Astrocyte (in vitro differentiated cells and primary cell): ENCODE measurements at regions not wholly inside any gene's neighbourhood (a gene's known extent, or its start where the extent isn't known, plus 50 kb on each side); places are given as distances from the start of the nearest gene placed in this dataset.

ENCODE experiments used
- DNase-seq: peaks from one replicate; pipeline ENCODE4 v3.0.0-alpha.2; 2010; ENCODE audit warnings: low read depth
- FAIRE-seq: peaks from 2 replicates; lab custom pipeline; 2011; peaks lifted over from hg19 to GRCh38; lab: Jason Lieb, UNC
- H2AFZ ChIP-seq: 2 replicates; pipeline ENCODE4 v1.6.0; 2012; ENCODE audit warnings: low read depth, low read length, inconsistent platforms
- H3K27ac ChIP-seq: 2 replicates; pipeline ENCODE4 v1.5.1; 2011; ENCODE audit warnings: low read depth, low read length, inconsistent platforms
- H3K27me3 ChIP-seq: 2 replicates; pipeline ENCODE4 v1.6.0; 2011; ENCODE audit warnings: low read length, inconsistent platforms; ENCODE audit not compliant: insufficient read depth
- H3K36me3 ChIP-seq: 2 replicates; pipeline ENCODE4 v1.5.1; 2011; ENCODE audit warnings: low read length, inconsistent platforms; ENCODE audit not compliant: insufficient read depth
- H3K4me1 ChIP-seq: 2 replicates; pipeline ENCODE4 v1.5.1; 2011; ENCODE audit warnings: low read length, inconsistent platforms; ENCODE audit not compliant: insufficient read depth
- H3K4me2 ChIP-seq: 2 replicates; pipeline ENCODE4 v1.6.0; 2012; ENCODE audit warnings: low read length, inconsistent platforms
- H3K4me3 ChIP-seq: 2 replicates; pipeline ENCODE4 v1.5.1; 2011; ENCODE audit warnings: low read depth, mild to moderate bottlenecking, low read length, inconsistent platforms; ENCODE audit not compliant: insufficient read depth
- H3K79me2 ChIP-seq: 2 replicates; pipeline ENCODE4 v1.6.0; 2012; ENCODE audit warnings: mild to moderate bottlenecking, low read length, inconsistent platforms; ENCODE audit not compliant: insufficient read depth
- H3K9ac ChIP-seq: 2 replicates; pipeline ENCODE4 v1.6.0; 2012; ENCODE audit warnings: mild to moderate bottlenecking, low read length, inconsistent platforms
- H3K9me3 ChIP-seq: 2 replicates; pipeline ENCODE4 v1.5.1; 2012; ENCODE audit warnings: low read depth, mild to moderate bottlenecking, low read length, inconsistent platforms; ENCODE audit not compliant: insufficient read depth
- H4K20me1 ChIP-seq: 2 replicates; pipeline ENCODE4 v1.6.0; 2012; ENCODE audit warnings: low read length, inconsistent platforms; ENCODE audit not compliant: insufficient read depth
- H3K27ac Mint-ChIP-seq: one replicate; pipeline ENCODE4 v1.8.0; 2021; ENCODE audit warnings: mild to moderate bottlenecking, mixed read lengths; ENCODE audit not compliant: unreplicated experiment
- H3K27me3 Mint-ChIP-seq: one replicate; pipeline ENCODE4 v1.8.0; 2021; ENCODE audit warnings: low read depth, mixed read lengths; ENCODE audit not compliant: unreplicated experiment
- H3K36me3 Mint-ChIP-seq: one replicate; pipeline ENCODE4 v1.8.0; 2021; ENCODE audit warnings: low read depth, mixed read lengths; ENCODE audit not compliant: unreplicated experiment
- H3K4me1 Mint-ChIP-seq: one replicate; pipeline ENCODE4 v1.8.0; 2021; ENCODE audit warnings: low read depth, mixed read lengths; ENCODE audit not compliant: unreplicated experiment
- H3K4me3 Mint-ChIP-seq: one replicate; pipeline ENCODE4 v1.8.0; 2021; ENCODE audit warnings: mild to moderate bottlenecking, moderate library complexity, mixed read lengths; ENCODE audit not compliant: unreplicated experiment
- H3K9me3 Mint-ChIP-seq: one replicate; pipeline ENCODE4 v1.8.0; 2021; ENCODE audit warnings: mild to moderate bottlenecking, mixed read lengths; ENCODE audit not compliant: unreplicated experiment
- EZH2 ChIP-seq: IDR thresholded peaks from 2 replicates; pipeline ENCODE4 v1.6.1; 2012; ENCODE audit warnings: mild to moderate bottlenecking, low read length, inconsistent platforms; ENCODE audit not compliant: insufficient read depth
- TF ChIP-seq, protein P1 (sequence below): IDR thresholded peaks from 2 replicates; pipeline ENCODE4 v1.5.1; 2011; ENCODE audit warnings: low read depth, mild to moderate bottlenecking, inconsistent platforms, low read length, moderate library complexity; ENCODE audit not compliant: insufficient read depth

DNA sequence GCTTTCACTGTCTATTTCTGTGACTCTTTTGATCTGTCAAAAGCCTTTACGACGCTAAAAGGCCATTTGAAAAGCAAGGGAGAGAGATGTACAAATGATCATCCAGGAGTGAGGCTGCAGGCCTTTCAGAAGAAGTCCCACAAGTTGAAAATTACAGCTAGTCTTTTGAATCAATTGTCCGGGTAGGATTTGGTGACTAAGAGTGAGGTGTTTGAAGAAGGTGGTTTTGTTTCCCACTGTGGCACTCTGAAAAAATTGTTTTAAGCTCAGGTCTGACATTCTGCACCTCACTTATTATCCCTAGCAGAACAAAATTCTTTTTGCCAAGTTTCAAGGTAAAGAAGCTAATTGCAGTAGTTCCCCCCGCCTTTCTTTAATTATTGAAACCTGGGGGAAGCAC is 50.8 kb upstream of the TMEM108 start:
- Histone ChIP-seq H2AFZ (no peak overlapping the region), H3K4me1 (no peaks in the 10 kb centered on the region), H3K36me3 (no peaks in the 10 kb centered on the region), H3K9ac (no peak overlapping the region), H3K27ac (no peak overlapping the region), H3K4me3 (no peak overlapping the region), H3K27me3 (no peaks in the 10 kb centered on the region), H3K79me2 (no peaks in the 10 kb centered on the region), H3K9me3 (no peaks in the 10 kb centered on the region), H3K4me2 (no peak overlapping the region), H4K20me1 (no peaks in the 10 kb centered on the region)
- no peak for TF ChIP-seq EZH2
- TF ChIP-seq, protein P1, sequence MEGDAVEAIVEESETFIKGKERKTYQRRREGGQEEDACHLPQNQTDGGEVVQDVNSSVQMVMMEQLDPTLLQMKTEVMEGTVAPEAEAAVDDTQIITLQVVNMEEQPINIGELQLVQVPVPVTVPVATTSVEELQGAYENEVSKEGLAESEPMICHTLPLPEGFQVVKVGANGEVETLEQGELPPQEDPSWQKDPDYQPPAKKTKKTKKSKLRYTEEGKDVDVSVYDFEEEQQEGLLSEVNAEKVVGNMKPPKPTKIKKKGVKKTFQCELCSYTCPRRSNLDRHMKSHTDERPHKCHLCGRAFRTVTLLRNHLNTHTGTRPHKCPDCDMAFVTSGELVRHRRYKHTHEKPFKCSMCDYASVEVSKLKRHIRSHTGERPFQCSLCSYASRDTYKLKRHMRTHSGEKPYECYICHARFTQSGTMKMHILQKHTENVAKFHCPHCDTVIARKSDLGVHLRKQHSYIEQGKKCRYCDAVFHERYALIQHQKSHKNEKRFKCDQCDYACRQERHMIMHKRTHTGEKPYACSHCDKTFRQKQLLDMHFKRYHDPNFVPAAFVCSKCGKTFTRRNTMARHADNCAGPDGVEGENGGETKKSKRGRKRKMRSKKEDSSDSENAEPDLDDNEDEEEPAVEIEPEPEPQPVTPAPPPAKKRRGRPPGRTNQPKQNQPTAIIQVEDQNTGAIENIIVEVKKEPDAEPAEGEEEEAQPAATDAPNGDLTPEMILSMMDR: no peak
- Mint-ChIP-seq H3K27ac (no peak overlapping the region), H3K4me1 (no peaks in the 10 kb centered on the region), H3K4me3 (no peak overlapping the region), H3K27me3 (no peaks in the 10 kb centered on the region), H3K36me3 (no peaks in the 10 kb centered on the region), H3K9me3 (peaks cover 9% of the 10 kb centered on the region)
- DNase-seq (no peak), FAIRE-seq (no peak)

GRCh38 chr3:132984181-132984580 is 54.0 kb upstream of the TMEM108 start:
- DNase-seq (no peak), FAIRE-seq (no peak)
- H3K27me3 Mint-ChIP-seq: no peaks in the 10 kb centered on the region
- peaks cover 12% of the 10 kb centered on the region for H3K9me3 Mint-ChIP-seq
- no peaks in the 10 kb centered on the region for H3K27me3 ChIP-seq
- H3K4me2 ChIP-seq: no peak overlapping the region
- no peak overlapping the region for H3K27ac Mint-ChIP-seq
- no peaks in the 10 kb centered on the region for H3K79me2 ChIP-seq
- no peak overlapping the region for H3K27ac ChIP-seq
- H2AFZ ChIP-seq: no peak overlapping the region
- TF ChIP-seq, protein P1: no peak
- TF ChIP-seq EZH2: no peak
- no peak overlapping the region for H3K4me3 Mint-ChIP-seq
- no peaks in the 10 kb centered on the region for H3K36me3 Mint-ChIP-seq
- H3K4me3 ChIP-seq: no peak overlapping the region
- H3K36me3 ChIP-seq: no peaks in the 10 kb centered on the region
- no peaks in the 10 kb centered on the region for H4K20me1 ChIP-seq
- H3K4me1 ChIP-seq: no peaks in the 10 kb centered on the region
- no peaks in the 10 kb centered on the region for H3K9me3 ChIP-seq
- no peak overlapping the region for H3K9ac ChIP-seq
- H3K4me1 Mint-ChIP-seq: no peaks in the 10 kb centered on the region

GRCh38 chr3:132983143-132983770 is 54.9 kb upstream of the TMEM108 start:
- TF ChIP-seq EZH2: no peak
- TF ChIP-seq, protein P1: no peak
- H3K4me3 ChIP-seq: no peak overlapping the region
- FAIRE-seq (no peak), DNase-seq (no peak)
- H3K9ac ChIP-seq: no peak overlapping the region
- H3K36me3 ChIP-seq: no peaks in the 10 kb centered on the region
- H3K4me1 ChIP-seq: no peaks in the 10 kb centered on the region
- no peak overlapping the region for H3K4me3 Mint-ChIP-seq
- H3K4me2 ChIP-seq: no peak overlapping the region
- H3K9me3 Mint-ChIP-seq: peaks cover 11% of the 10 kb centered on the region
- peaks cover 2% of the 10 kb centered on the region for H3K27me3 Mint-ChIP-seq
- no peaks in the 10 kb centered on the region for H3K79me2 ChIP-seq
- no peak overlapping the region for H2AFZ ChIP-seq
- no peak overlapping the region for H3K27ac Mint-ChIP-seq
- H4K20me1 ChIP-seq: no peaks in the 10 kb centered on the region
- no peak overlapping the region for H3K27ac ChIP-seq
- no peaks in the 10 kb centered on the region for H3K36me3 Mint-ChIP-seq
- peaks cover 3% of the 10 kb centered on the region for H3K4me1 Mint-ChIP-seq
- no peaks in the 10 kb centered on the region for H3K27me3 ChIP-seq
- no peaks in the 10 kb centered on the region for H3K9me3 ChIP-seq
